Activated T-helper 17 cell treated with anti-CD3 and anti-CD28 coated beads, Interleukin-2, amount 50 U/mL, for 72 hours (primary cell): ENCODE measurements at regions not wholly inside any gene's neighbourhood (a gene's known extent, or its start where the extent isn't known, plus 50 kb on each side); places are given as distances from the start of the nearest gene placed in this dataset.
"Not testable (repeated sequence)": the region's sequence is repeated elsewhere in the genome, so short reads cannot be mapped to it uniquely, and the experiment has no call there.

Source experiments
- ATAC-seq: fragments of 150-1000 bp; cut with Tn5 transposase; replicated peaks from 2 replicates; pipeline ENCODE4 v1.10.0; 2021; ENCODE audit warnings: mild to moderate bottlenecking, moderate library complexity
- H3K27ac Mint-ChIP-seq: one replicate; pipeline ENCODE4 v1.8.0; 2022; ENCODE audit warnings: mixed read lengths
- H3K27me3 Mint-ChIP-seq: one replicate; pipeline ENCODE4 v1.8.0; 2022; ENCODE audit warnings: mixed read lengths
- H3K36me3 Mint-ChIP-seq: one replicate; pipeline ENCODE4 v1.8.0; 2022; ENCODE audit warnings: low read depth, mild to moderate bottlenecking, mixed read lengths
- H3K4me1 Mint-ChIP-seq: one replicate; pipeline ENCODE4 v1.8.0; 2022; ENCODE audit warnings: mixed read lengths
- H3K4me3 Mint-ChIP-seq: one replicate; pipeline ENCODE4 v1.8.0; 2022; ENCODE audit warnings: mild to moderate bottlenecking, mixed read lengths
- H3K9me3 Mint-ChIP-seq: one replicate; pipeline ENCODE4 v1.8.0; 2022; ENCODE audit warnings: mixed read lengths

- not testable (repeated sequence) for H3K27me3 Mint-ChIP-seq, H3K36me3 Mint-ChIP-seq
- Mint-ChIP-seq H3K4me1 (peaks cover 40% of the 10 kb centered on the region), H3K27ac (peak overlapping the region; percentile 10), H3K4me3 (peak overlapping the region; percentile 50), H3K9me3 (peaks cover 10% of the 10 kb centered on the region)
- ATAC-seq, result peak; percentile 69
These were observed 75.8 kb upstream of the CARD11 start for GRCh38 chr7:3119352-3119927.

GRCh38 chr7:3119963-3120362, 76.3 kb upstream of the CARD11 start:
- peaks cover 35% of the 10 kb centered on the region for H3K4me1 Mint-ChIP-seq
- ATAC-seq, result no peak
- peaks cover 3% of the 10 kb centered on the region for H3K27me3 Mint-ChIP-seq
- H3K9me3 Mint-ChIP-seq, result peaks cover 10% of the 10 kb centered on the region
- H3K4me3 Mint-ChIP-seq, result peak overlapping the region; percentile 50
- no peaks in the 10 kb centered on the region for H3K36me3 Mint-ChIP-seq
- H3K27ac Mint-ChIP-seq, result peak overlapping the region; percentile 10

GRCh38 chr7:3120513-3120912, 76.8 kb upstream of the CARD11 start:
- H3K36me3 Mint-ChIP-seq, result no peaks in the 10 kb centered on the region
- peak; percentile 71 for ATAC-seq
- peaks cover 35% of the 10 kb centered on the region for H3K4me1 Mint-ChIP-seq
- H3K27ac Mint-ChIP-seq, result peak overlapping the region; percentile 10
- H3K4me3 Mint-ChIP-seq, result peak overlapping the region; percentile 50
- peaks cover 10% of the 10 kb centered on the region for H3K9me3 Mint-ChIP-seq
- H3K27me3 Mint-ChIP-seq, result peaks cover 3% of the 10 kb centered on the region

- H3K4me3 Mint-ChIP-seq, result no peak overlapping the region
- H3K4me1 Mint-ChIP-seq, result no peaks in the 10 kb centered on the region
- H3K27ac Mint-ChIP-seq, result no peak overlapping the region
- no peaks in the 10 kb centered on the region for H3K27me3 Mint-ChIP-seq
- no peaks in the 10 kb centered on the region for H3K36me3 Mint-ChIP-seq
- no peak for ATAC-seq
- no peaks in the 10 kb centered on the region for H3K9me3 Mint-ChIP-seq
These were observed 85.3 kb upstream of the CARD11 start for GRCh38 chr7:3128857-3129490.

DNA sequence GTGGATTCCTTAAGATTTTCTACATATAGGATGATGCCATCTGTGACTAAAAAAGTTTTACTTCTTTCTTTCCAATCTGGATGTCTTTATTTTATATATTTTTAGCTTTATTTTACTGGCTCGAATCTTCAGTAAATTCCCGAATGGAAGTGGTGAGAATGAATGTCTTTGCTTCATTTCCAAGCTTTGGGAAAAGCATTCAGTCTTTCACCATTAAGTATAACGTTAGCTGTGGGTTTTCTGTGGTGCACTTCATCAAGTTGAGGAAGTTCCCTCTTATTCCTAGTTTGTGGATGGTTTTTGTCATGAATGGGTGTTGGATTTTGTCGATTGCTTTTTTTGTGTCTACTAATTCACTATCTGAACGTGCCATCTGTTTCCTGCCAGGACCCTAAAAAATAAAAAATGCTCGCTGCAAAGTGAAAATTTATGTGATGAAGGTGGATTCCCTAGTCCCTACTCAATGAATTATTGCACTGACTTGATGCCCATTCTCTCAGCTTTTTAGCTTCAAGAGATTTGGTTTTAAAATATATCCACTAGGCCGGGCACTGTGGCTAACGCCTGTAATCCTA, 90.2 kb upstream of the CARD11 start:
- Mint-ChIP-seq H3K27ac (no peak overlapping the region), H3K4me1 (peaks cover 5% of the 10 kb centered on the region), H3K27me3 (no peaks in the 10 kb centered on the region), H3K9me3 (no peaks in the 10 kb centered on the region), H3K36me3 (no peaks in the 10 kb centered on the region), H3K4me3 (no peak overlapping the region)
- ATAC-seq, result no peak

DNA sequence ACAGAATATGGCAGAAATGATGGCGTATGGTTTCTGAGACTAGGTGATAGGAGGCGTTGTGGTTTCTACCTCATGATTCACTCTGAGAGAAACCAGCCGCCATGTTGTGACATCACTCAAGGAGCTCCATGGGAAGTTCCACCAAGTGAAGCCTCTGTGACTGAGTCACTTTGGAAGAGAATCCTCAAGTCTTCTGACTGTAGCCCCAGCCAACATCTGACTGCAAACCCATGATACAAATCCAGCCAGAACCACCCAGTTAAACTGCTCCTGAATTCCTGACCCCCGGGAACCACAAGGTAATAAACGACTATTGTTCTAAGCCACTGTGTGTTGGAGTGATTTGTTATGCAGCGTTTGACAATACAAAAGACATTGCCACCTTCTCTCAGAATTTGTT, 91.1 kb upstream of the CARD11 start:
- peak overlapping the region; percentile 56 for H3K27ac Mint-ChIP-seq
- H3K9me3 Mint-ChIP-seq, result no peaks in the 10 kb centered on the region
- ATAC-seq, result peak; percentile 99

DNA sequence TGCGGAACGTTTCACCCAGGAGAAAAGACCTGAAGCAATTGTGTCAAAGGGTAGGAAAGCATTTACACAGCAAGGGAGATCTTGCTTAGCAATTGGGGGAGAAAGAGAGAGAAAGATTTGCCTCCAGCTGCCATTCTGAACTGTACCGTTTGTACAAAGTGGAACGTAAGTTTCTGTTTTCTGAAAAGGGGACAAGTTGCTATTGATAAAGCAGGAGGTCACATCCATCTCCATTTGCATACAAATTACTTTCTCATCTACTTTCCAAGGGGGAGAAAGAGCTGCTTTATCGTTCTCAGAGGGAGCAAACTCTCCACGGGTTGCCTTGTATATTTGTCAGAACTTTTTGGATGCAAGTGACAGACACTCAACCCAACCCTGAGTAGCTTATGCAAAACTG, 92.0 kb upstream of the CARD11 start:
- no peak overlapping the region for H3K4me3 Mint-ChIP-seq
- no peaks in the 10 kb centered on the region for H3K27me3 Mint-ChIP-seq
- H3K27ac Mint-ChIP-seq, result no peak overlapping the region
- H3K9me3 Mint-ChIP-seq, result no peaks in the 10 kb centered on the region
- no peaks in the 10 kb centered on the region for H3K36me3 Mint-ChIP-seq
- peaks cover 5% of the 10 kb centered on the region for H3K4me1 Mint-ChIP-seq
- ATAC-seq, result no peak

More for the DNA sequence above, 91.1 kb upstream of the CARD11 start:
- Mint-ChIP-seq H3K4me1 (peaks cover 5% of the 10 kb centered on the region), H3K4me3 (no peak overlapping the region), H3K36me3 (no peaks in the 10 kb centered on the region), H3K27me3 (no peaks in the 10 kb centered on the region)

GRCh38 chr7:3138206-3138605, 94.5 kb upstream of the CARD11 start:
- H3K27ac Mint-ChIP-seq, result no peak overlapping the region
- peaks cover 5% of the 10 kb centered on the region for H3K4me1 Mint-ChIP-seq
- no peaks in the 10 kb centered on the region for H3K27me3 Mint-ChIP-seq
- H3K9me3 Mint-ChIP-seq, result no peaks in the 10 kb centered on the region
- ATAC-seq, result no peak
- H3K36me3 Mint-ChIP-seq, result no peaks in the 10 kb centered on the region
- no peak overlapping the region for H3K4me3 Mint-ChIP-seq

GRCh38 chr7:3138997-3139396, 95.3 kb upstream of the CARD11 start:
- Mint-ChIP-seq H3K27me3 (no peaks in the 10 kb centered on the region), H3K9me3 (no peaks in the 10 kb centered on the region), H3K4me3 (no peak overlapping the region), H3K27ac (no peak overlapping the region), H3K4me1 (peaks cover 5% of the 10 kb centered on the region), H3K36me3 (no peaks in the 10 kb centered on the region)
- ATAC-seq, result no peak

DNA sequence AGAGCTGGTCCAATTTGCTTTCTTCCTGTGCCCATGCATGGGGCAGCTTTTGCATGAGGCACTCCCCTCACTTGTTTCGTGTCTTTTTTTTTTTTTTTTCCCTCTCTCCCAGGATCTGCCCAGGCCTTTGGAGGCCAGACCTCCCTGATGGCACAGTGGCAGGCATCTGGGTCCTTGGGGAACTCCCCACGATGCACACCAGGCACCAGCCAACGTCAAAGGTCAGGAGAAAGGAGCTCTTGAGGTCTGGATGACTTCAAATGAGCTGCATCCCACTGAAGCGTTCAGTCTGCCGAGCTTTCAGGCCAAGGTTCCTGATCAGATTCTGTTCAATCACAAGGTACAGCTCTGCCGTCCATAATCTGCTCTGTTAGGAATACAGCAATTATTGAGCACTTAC, 97.2 kb upstream of the CARD11 start:
- H3K4me3 Mint-ChIP-seq, result no peak overlapping the region
- no peaks in the 10 kb centered on the region for H3K4me1 Mint-ChIP-seq
- ATAC-seq, result no peak
- H3K9me3 Mint-ChIP-seq, result no peaks in the 10 kb centered on the region
- H3K27ac Mint-ChIP-seq, result no peak overlapping the region
- H3K36me3 Mint-ChIP-seq, result no peaks in the 10 kb centered on the region
- H3K27me3 Mint-ChIP-seq, result no peaks in the 10 kb centered on the region

DNA sequence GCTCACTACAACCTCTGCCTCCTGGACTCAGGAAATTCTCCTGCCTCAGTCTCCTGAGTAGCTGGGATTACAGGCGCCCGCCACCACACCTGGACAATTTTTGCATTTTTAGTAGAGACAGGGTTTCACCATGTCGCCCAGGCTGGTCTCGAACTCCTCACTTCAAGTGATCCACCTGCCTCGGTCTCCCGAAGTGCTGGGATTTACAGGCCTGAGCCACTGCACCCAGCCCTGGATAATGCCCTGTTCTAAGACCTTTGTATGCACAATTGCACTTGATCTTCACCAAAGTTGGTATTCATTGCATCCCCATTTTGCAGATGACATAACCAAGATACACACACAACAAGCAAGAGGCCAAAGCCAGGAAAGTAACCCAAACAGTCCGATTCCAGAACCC, 97.7 kb upstream of the CARD11 start:
- no peak overlapping the region for H3K27ac Mint-ChIP-seq
- no peaks in the 10 kb centered on the region for H3K36me3 Mint-ChIP-seq
- H3K4me1 Mint-ChIP-seq, result no peaks in the 10 kb centered on the region
- H3K4me3 Mint-ChIP-seq, result no peak overlapping the region
- no peaks in the 10 kb centered on the region for H3K27me3 Mint-ChIP-seq
- ATAC-seq, result no peak
- no peaks in the 10 kb centered on the region for H3K9me3 Mint-ChIP-seq

- no peaks in the 10 kb centered on the region for H3K9me3 Mint-ChIP-seq
- no peaks in the 10 kb centered on the region for H3K27me3 Mint-ChIP-seq
- H3K4me3 Mint-ChIP-seq, result no peak overlapping the region
- peaks cover 5% of the 10 kb centered on the region for H3K4me1 Mint-ChIP-seq
- no peak overlapping the region for H3K27ac Mint-ChIP-seq
- ATAC-seq, result no peak
- H3K36me3 Mint-ChIP-seq, result no peaks in the 10 kb centered on the region
These were observed 100.5 kb upstream of the CARD11 start for GRCh38 chr7:3143869-3144775.

DNA sequence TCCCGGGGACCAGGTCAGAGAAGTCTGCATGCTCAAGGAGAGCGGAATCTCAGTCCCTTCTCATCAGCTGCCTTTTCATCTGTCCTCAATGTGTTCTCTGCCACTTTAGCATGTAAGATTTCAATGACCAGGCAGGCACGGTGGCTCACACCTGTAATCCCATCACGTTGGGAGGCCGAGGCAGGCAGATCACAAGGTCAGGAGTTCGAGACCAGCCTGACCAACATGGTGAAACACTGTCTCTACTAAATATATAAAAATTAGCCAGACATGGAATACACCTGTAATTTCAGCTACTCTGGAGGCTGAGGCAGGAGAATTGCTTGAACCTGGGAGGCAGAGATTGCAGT, 101.1 kb upstream of the CARD11 start:
- not testable (repeated sequence) for H3K27me3 Mint-ChIP-seq, H3K4me3 Mint-ChIP-seq, H3K4me1 Mint-ChIP-seq, ATAC-seq, H3K9me3 Mint-ChIP-seq, H3K27ac Mint-ChIP-seq, H3K36me3 Mint-ChIP-seq

- H3K4me1 Mint-ChIP-seq, result peaks cover 12% of the 10 kb centered on the region
- no peak overlapping the region for H3K27ac Mint-ChIP-seq
- ATAC-seq, result peak; percentile 18
- H3K36me3 Mint-ChIP-seq, result no peaks in the 10 kb centered on the region
- no peaks in the 10 kb centered on the region for H3K9me3 Mint-ChIP-seq
- no peaks in the 10 kb centered on the region for H3K27me3 Mint-ChIP-seq
- no peak overlapping the region for H3K4me3 Mint-ChIP-seq
These were observed 103.0 kb upstream of the CARD11 start for GRCh38 chr7:3146571-3147226.
